VCaP (cell line): ENCODE measurements at regions not wholly inside any gene's neighbourhood (a gene's known extent, or its start where the extent isn't known, plus 50 kb on each side); places are given as distances from the start of the nearest gene placed in this dataset.

Experiments
- H3K27ac ChIP-seq: fragments of 450-650 bp; 2 replicates; pipeline ENCODE4 v1.5.1; 2017
- TF ChIP-seq, protein P1 (sequence below): fragments of 450-650 bp; conservative IDR thresholded peaks from 2 replicates; pipeline ENCODE4 v1.5.1; 2017; ENCODE audit warnings: mild to moderate bottlenecking, moderate library complexity

GRCh38 chr20:46837083-46837482 lies 57.6 kb upstream of the EYA2 start:
- H3K27ac ChIP-seq = no peak overlapping the region
- TF ChIP-seq, protein P1, sequence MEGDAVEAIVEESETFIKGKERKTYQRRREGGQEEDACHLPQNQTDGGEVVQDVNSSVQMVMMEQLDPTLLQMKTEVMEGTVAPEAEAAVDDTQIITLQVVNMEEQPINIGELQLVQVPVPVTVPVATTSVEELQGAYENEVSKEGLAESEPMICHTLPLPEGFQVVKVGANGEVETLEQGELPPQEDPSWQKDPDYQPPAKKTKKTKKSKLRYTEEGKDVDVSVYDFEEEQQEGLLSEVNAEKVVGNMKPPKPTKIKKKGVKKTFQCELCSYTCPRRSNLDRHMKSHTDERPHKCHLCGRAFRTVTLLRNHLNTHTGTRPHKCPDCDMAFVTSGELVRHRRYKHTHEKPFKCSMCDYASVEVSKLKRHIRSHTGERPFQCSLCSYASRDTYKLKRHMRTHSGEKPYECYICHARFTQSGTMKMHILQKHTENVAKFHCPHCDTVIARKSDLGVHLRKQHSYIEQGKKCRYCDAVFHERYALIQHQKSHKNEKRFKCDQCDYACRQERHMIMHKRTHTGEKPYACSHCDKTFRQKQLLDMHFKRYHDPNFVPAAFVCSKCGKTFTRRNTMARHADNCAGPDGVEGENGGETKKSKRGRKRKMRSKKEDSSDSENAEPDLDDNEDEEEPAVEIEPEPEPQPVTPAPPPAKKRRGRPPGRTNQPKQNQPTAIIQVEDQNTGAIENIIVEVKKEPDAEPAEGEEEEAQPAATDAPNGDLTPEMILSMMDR = no peak

DNA sequence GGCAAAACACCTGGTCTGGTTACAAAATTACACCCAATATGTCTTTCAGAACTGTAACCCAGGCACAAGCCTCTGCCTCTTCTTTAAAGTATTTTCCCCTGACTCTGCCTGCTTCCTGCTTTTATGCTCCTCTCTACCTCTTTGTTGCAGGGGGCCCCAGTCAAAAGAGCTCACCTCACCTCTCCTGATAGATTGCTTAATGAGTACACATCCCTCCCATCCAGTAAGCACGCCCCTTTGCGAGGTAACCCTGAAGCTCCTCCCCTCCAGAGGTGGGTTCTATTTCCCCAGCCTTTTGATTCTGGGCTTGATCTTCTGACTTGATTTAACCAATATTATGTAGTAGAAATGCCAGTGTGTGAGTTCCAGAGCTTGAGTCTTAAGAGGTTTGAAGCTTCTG lies 56.6 kb upstream of the EYA2 start:
- TF ChIP-seq, protein P1 = no peak
- no peak overlapping the region for H3K27ac ChIP-seq

DNA sequence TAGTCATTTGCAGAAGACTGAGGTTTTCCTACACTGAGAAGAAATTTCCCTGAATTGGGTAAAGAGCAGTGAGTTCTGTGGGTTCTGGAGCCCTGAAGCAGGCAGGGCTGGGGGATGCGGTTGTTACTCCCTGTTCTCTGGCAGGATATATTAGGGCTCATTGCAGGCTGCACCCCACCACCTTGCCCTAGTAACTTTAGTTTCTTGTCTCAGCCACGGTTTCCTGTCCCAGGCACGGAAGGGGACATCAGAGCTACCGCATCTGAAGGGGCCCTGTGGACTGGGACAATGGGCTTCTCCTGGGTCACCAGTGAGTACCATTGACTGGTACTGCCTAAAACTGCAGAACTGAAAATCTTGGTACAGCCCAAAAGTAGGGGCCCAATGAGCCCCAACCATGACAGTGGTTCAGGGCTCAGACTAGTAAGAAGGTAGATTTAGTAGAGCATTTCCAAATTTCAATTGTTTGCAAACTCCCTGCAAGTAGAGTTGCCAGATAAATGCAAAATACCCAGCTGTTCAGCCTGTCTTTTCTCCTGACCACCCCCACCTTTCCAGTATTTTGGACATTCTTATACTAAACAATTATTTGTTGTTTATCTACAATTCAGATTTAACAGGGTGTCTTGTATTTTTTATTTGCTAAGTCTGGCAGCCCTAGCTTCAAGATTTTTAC lies 54.5 kb upstream of the EYA2 start:
- TF ChIP-seq, protein P1 = no peak

More for the DNA sequence above, 54.5 kb upstream of the EYA2 start:
- no peak overlapping the region for H3K27ac ChIP-seq
